RCC 7860 (cell line): ENCODE measurements at regions not wholly inside any gene's neighbourhood (a gene's known extent, or its start where the extent isn't known, plus 50 kb on each side); places are given as distances from the start of the nearest gene placed in this dataset.

Source experiments
- DNase-seq: peaks from one replicate; pipeline ENCODE4 v3.0.0-alpha.2; 2015; ENCODE audit warnings: low spot score
- FAIRE-seq: peaks from 2 replicates; lab custom pipeline; 2012; peaks lifted over from hg19 to GRCh38; lab: Jason Lieb, UNC

GRCh38 chr2:203812294-203813221 lies 55.0 kb upstream of the CTLA4 start:
- FAIRE-seq = peak; percentile 27
- no peak for DNase-seq

GRCh38 chr2:203813684-203814083 lies 53.9 kb upstream of the CTLA4 start:
- DNase-seq = no peak
- no peak for FAIRE-seq

GRCh38 chr2:203814661-203815540 lies 52.7 kb upstream of the CTLA4 start:
- FAIRE-seq (peak; percentile 48), DNase-seq (peak; percentile 81)

- no peak for FAIRE-seq
- DNase-seq = no peak
Measured at GRCh38 chr2:203815541-203815898, 52.1 kb upstream of the CTLA4 start.

- FAIRE-seq = no peak
Measured at GRCh38 chr2:203817147-203817546, 50.4 kb upstream of the CTLA4 start.

More at GRCh38 chr2:203817147-203817546, 50.4 kb upstream of the CTLA4 start:
- DNase-seq = no peak
